ENCODE measurements at regions not wholly inside any gene's neighbourhood (a gene's known extent, or its start where the extent isn't known, plus 50 kb on each side); places are given as distances from the start of the nearest gene placed in this dataset.

- Histone ChIP-seq H3K27me3 (ENCODE audit: control insufficient read depth in 2 of 2, insufficient read depth in 2 of 2, low read length in 2 of 2) (no peaks in the 10 kb centered on the region), H3K27ac (ENCODE audit: extremely low read depth, low read depth, low read length) (no peak overlapping the region), H3K79me2 (ENCODE audit: control insufficient read depth, insufficient read depth, low read length) (no peaks in the 10 kb centered on the region), H2AFZ (ENCODE audit: low read depth, low read length) (no peak overlapping the region), H3K9me1 (ENCODE audit: control insufficient read depth, insufficient read depth, low read length) (no peaks in the 10 kb centered on the region), H3K9me3 (replicated peaks; ENCODE audit: control insufficient read depth, insufficient read depth, low read depth, low read length) (no peaks in the 10 kb centered on the region; the same call in 1 of the 2 replicates), H3K4me2 (ENCODE audit: insufficient read depth, low read length) (no peak overlapping the region), H3K36me3 (ENCODE audit: control insufficient read depth, insufficient read depth, low read length) (no peaks in the 10 kb centered on the region), H3K4me3 (no peak overlapping the region), H3K4me1 (replicated peaks in 1 of 2; ENCODE audit: control insufficient read depth in 2 of 2, insufficient read depth in 2 of 2, low read length in 2 of 2) (no peaks in the 10 kb centered on the region), H3K9ac (ENCODE audit: insufficient read depth in 1 of 2, low read depth in 2 of 2, low read length in 2 of 2) (no peak overlapping the region), H4K20me1 (replicated peaks; ENCODE audit: control insufficient read depth, insufficient read depth, low read length) (no peaks in the 10 kb centered on the region)
- ChIA-PET CTCF (ENCODE audit: low intra/inter-chr PET ratio) (no interaction called here), POLR2A (no interaction called here)
- in situ Hi-C loops (cut with MboI) (no loop called here), intact Hi-C loops (cut with micrococcal nuclease) (no loop called here)
- no TSS peak for BruUV-seq (replicated peaks)
- WGBS (ENCODE audit: insufficient coverage, low coverage, missing lambda C conversion rate): 0% methylated on average over 2 of the region's 2 CpGs
- DNase-seq (ENCODE audit: extremely low read depth in 1 of 4, low spot score in 3 of 4) (no peak), ATAC-seq (no peak), FAIRE-seq (no peak)
- no peak for TF ChIP-seq ZBTB34 (CRISPR knock-in tag; IDR thresholded peaks at IDR 0.05)
- no peak for TF ChIP-seq CSDE1 (IDR thresholded peaks at IDR 0.05)
- no peak for TF ChIP-seq E4F1 (CRISPR knock-in tag; IDR thresholded peaks at IDR 0.05; ENCODE audit: borderline replicate concordance)
- no peak for TF ChIP-seq ZBTB7A (IDR thresholded peaks at IDR 0.05; ENCODE audit: borderline replicate concordance, control insufficient read depth, low read depth, low read length)
- TF ChIP-seq ELF1 (tag; IDR thresholded peaks at IDR 0.05): no peak
- TF ChIP-seq, protein P1, sequence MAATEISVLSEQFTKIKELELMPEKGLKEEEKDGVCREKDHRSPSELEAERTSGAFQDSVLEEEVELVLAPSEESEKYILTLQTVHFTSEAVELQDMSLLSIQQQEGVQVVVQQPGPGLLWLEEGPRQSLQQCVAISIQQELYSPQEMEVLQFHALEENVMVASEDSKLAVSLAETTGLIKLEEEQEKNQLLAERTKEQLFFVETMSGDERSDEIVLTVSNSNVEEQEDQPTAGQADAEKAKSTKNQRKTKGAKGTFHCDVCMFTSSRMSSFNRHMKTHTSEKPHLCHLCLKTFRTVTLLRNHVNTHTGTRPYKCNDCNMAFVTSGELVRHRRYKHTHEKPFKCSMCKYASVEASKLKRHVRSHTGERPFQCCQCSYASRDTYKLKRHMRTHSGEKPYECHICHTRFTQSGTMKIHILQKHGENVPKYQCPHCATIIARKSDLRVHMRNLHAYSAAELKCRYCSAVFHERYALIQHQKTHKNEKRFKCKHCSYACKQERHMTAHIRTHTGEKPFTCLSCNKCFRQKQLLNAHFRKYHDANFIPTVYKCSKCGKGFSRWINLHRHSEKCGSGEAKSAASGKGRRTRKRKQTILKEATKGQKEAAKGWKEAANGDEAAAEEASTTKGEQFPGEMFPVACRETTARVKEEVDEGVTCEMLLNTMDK (IDR thresholded peaks at IDR 0.05; ENCODE audit: borderline replicate concordance, insufficient read depth, low read depth, low read length, poor library complexity, severe bottlenecking): no peak
- TF ChIP-seq DNMT1 (IDR thresholded peaks at IDR 0.05): no peak
- no peak for TF ChIP-seq TAF7 (tag; IDR thresholded peaks at IDR 0.05)
- TF ChIP-seq TCFL5 (CRISPR knock-in tag; conservative IDR thresholded peaks at IDR 0.05): no peak
- TF ChIP-seq RFX5 (IDR thresholded peaks at IDR 0.05; ENCODE audit: low read depth, low read length): no peak
- TF ChIP-seq STAT5A (IDR thresholded peaks at IDR 0.05; ENCODE audit: borderline replicate concordance, low read length): no peak
- no peak for TF ChIP-seq NR1H2 (CRISPR knock-in tag; IDR thresholded peaks at IDR 0.05)
- TF ChIP-seq ZNF197 (CRISPR knock-in tag; IDR thresholded peaks at IDR 0.05; ENCODE audit: low read depth): no peak
Observed at GRCh38 chr6:102773636-102774035, 1380.1 kb downstream of the GRIK2 start.
